HepG2 (cell line): ENCODE measurements at regions not wholly inside any gene's neighbourhood (a gene's known extent, or its start where the extent isn't known, plus 50 kb on each side); places are given as distances from the start of the nearest gene placed in this dataset.

Experiments
- CHD2 ChIP-seq: IDR thresholded peaks from 2 replicates; pipeline ENCODE4 v1.6.1; 2011; ENCODE audit warnings: low read depth, low read length, improper control_type of control experiment
- CTCF ChIP-seq: sonication (generic); formaldehyde crosslinking; IDR thresholded peaks from 2 replicates; pipeline ENCODE4 v1.5.0; 2020; ENCODE audit warnings: mild to moderate bottlenecking, missing genetic modification reagents, moderate library complexity
- KAT2B ChIP-seq: fragments of 150-350 bp; IDR thresholded peaks from 2 replicates; pipeline ENCODE4 v1.6.1; 2014; ENCODE audit warnings: low read depth, low read length, borderline replicate concordance
- MAFF ChIP-seq: IDR thresholded peaks from 2 replicates; pipeline ENCODE4 v1.6.1; 2011; ENCODE audit warnings: low read depth, low read length, improper control_type of control experiment
- MLLT10 ChIP-seq: sonication (generic); formaldehyde crosslinking; IDR thresholded peaks from 2 replicates; pipeline ENCODE4 v1.4.0; 2020; ENCODE audit warnings: missing genetic modification reagents
- TCF12 ChIP-seq, 2 experiments: fragments of 450-650 bp in 1 of 2; sonication (generic) in 1 of 2; formaldehyde crosslinking in 1 of 2; IDR thresholded peaks; 2 replicates each; pipeline versions ENCODE4 v1.6.1 to v1.8.0; 2017 to 2022; ENCODE audit warnings: antibody characterized with exemption in 1 of 2, mild to moderate bottlenecking in 1 of 2, missing genetic modification reagents in 1 of 2, moderate library complexity in 1 of 2
- ZNF24 ChIP-seq: fragments of 450-650 bp; IDR thresholded peaks from 2 replicates; pipeline ENCODE4 v1.6.1; 2017; ENCODE audit warnings: antibody characterized with exemption, mild to moderate bottlenecking
- ZNF800 ChIP-seq: sonication (generic); formaldehyde crosslinking; IDR thresholded peaks from 2 replicates; pipeline ENCODE4 v1.4.0; 2020; ENCODE audit warnings: missing genetic modification reagents

GRCh38 chr2:239518286-239519088 is 117.7 kb upstream of the HDAC4 start:
- TF ChIP-seq MLLT10 (CRISPR knock-in tag) (no peak), TCF12 (IDR thresholded peaks at IDR 0.05) (no peak), TCF12 (CRISPR knock-in tag; IDR thresholded peaks at IDR 0.05) (no peak), KAT2B (no peak), ZNF24 (no peak), CHD2 (no peak), ZNF800 (no peak), MAFF (no peak), CTCF (CRISPR knock-in tag) (no peak)
